ENCODE measurements at regions not wholly inside any gene's neighbourhood (a gene's known extent, or its start where the extent isn't known, plus 50 kb on each side); places are given as distances from the start of the nearest gene placed in this dataset.

GRCh38 chrX:39451046-39451445 is 646.7 kb downstream of the BCOR start:
- TF ChIP-seq CTCF (IDR thresholded peaks at IDR 0.05 in 8 of 11, conservative IDR thresholded peaks at IDR 0.05 in 3 of 11) (no peak), POLR2AphosphoS5 (IDR thresholded peaks at IDR 0.05) (no peak), POLR2A (IDR thresholded peaks at IDR 0.05) (no peak)

Measured in spleen (tissue), 7 donors.